ENCODE measurements at regions not wholly inside any gene's neighbourhood (a gene's known extent, or its start where the extent isn't known, plus 50 kb on each side); places are given as distances from the start of the nearest gene placed in this dataset.

DNA sequence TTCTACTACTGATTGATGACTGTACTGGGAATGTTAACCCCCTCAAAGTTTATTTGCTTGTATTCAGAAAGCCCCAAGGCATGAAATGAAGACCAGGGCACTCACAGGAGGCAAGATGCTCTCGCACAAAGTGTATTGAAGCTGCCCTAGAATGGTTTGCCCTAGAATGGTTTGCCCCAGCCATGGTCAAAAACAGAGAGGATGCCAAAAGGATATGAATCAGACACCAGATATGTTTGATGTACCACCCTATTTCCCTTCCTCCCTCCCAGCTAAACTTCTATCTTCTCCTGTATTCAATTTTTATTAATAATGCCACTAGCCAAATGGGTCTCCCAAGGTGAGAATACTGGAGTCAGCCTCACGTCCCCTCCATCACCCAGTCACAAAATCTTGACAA, 101.3 kb downstream of the TMCO5A start:
- intact Hi-C loops (cut with DNase I): no loop called here
- H3K27me3 ChIP-seq: no peaks in the 10 kb centered on the region
- H3K36me3 ChIP-seq: no peaks in the 10 kb centered on the region
- H3K9me3 ChIP-seq: no peaks in the 10 kb centered on the region
- DNase-seq (ENCODE audit: extremely low spot score): no peak
- no peak for TF ChIP-seq EP300 (IDR thresholded peaks at IDR 0.05)
- no peak for TF ChIP-seq POLR2AphosphoS5 (IDR thresholded peaks at IDR 0.05)
- TF ChIP-seq CTCF (IDR thresholded peaks at IDR 0.05): no peak
- TF ChIP-seq POLR2A (IDR thresholded peaks at IDR 0.05; ENCODE audit: low read depth): no peak
- H3K4me3 ChIP-seq: no peak overlapping the region
- H3K27ac ChIP-seq (replicated peaks in 1 of 4): no peak overlapping the region
- WGBS: 86% methylated on average over 2 of the region's 2 CpGs
- H3K4me1 ChIP-seq: no peaks in the 10 kb centered on the region

- no peak overlapping the region for H3K4me3 ChIP-seq
- no peaks in the 10 kb centered on the region for H3K27me3 ChIP-seq
- no peak overlapping the region for H3K27ac ChIP-seq (replicated peaks in 1 of 4)
- 76% methylated on average over 3 of the region's 3 CpGs for WGBS
- no peaks in the 10 kb centered on the region for H3K36me3 ChIP-seq
- intact Hi-C loops (cut with DNase I): no loop called here
- no peaks in the 10 kb centered on the region for H3K9me3 ChIP-seq
- DNase-seq (ENCODE audit: extremely low spot score): no peak
- TF ChIP-seq POLR2A (IDR thresholded peaks at IDR 0.05; ENCODE audit: low read depth) (no peak), CTCF (IDR thresholded peaks at IDR 0.05) (no peak), EP300 (IDR thresholded peaks at IDR 0.05) (no peak), POLR2AphosphoS5 (IDR thresholded peaks at IDR 0.05) (no peak)
- no peaks in the 10 kb centered on the region for H3K4me1 ChIP-seq
These were observed 102.4 kb downstream of the TMCO5A start for GRCh38 chr15:38036790-38037338.

- TF ChIP-seq EP300 (IDR thresholded peaks at IDR 0.05): no peak
- TF ChIP-seq POLR2AphosphoS5 (IDR thresholded peaks at IDR 0.05): no peak
- no peak for TF ChIP-seq POLR2A (IDR thresholded peaks at IDR 0.05; ENCODE audit: low read depth)
- TF ChIP-seq CTCF (IDR thresholded peaks at IDR 0.05): no peak
- no peak for DNase-seq (ENCODE audit: extremely low spot score)
- Histone ChIP-seq H3K36me3 (no peaks in the 10 kb centered on the region), H3K9me3 (no peaks in the 10 kb centered on the region), H3K4me3 (no peak overlapping the region), H3K4me1 (no peaks in the 10 kb centered on the region), H3K27ac (replicated peaks in 1 of 4) (no peak overlapping the region), H3K27me3 (no peaks in the 10 kb centered on the region)
- intact Hi-C loops (cut with DNase I): no loop called here
- WGBS: 74% methylated on average over 4 of the region's 4 CpGs
These were observed 104.4 kb downstream of the TMCO5A start for GRCh38 chr15:38038659-38039442.

- no peaks in the 10 kb centered on the region for H3K4me1 ChIP-seq
- H3K36me3 ChIP-seq: no peaks in the 10 kb centered on the region
- no peaks in the 10 kb centered on the region for H3K9me3 ChIP-seq
- H3K27me3 ChIP-seq: no peaks in the 10 kb centered on the region
- intact Hi-C loops (cut with DNase I): no loop called here
- 97% methylated on average over 2 of the region's 2 CpGs for WGBS
- H3K27ac ChIP-seq (replicated peaks in 1 of 4): no peak overlapping the region
- TF ChIP-seq POLR2AphosphoS5 (IDR thresholded peaks at IDR 0.05): no peak
- TF ChIP-seq EP300 (IDR thresholded peaks at IDR 0.05): no peak
- TF ChIP-seq POLR2A (IDR thresholded peaks at IDR 0.05; ENCODE audit: low read depth): no peak
- TF ChIP-seq CTCF (IDR thresholded peaks at IDR 0.05): no peak
- no peak overlapping the region for H3K4me3 ChIP-seq
- DNase-seq (ENCODE audit: extremely low spot score): no peak
These were observed 106.2 kb downstream of the TMCO5A start for GRCh38 chr15:38040615-38041014.
